Adrenal gland (tissue), 5 donors: ENCODE measurements at regions not wholly inside any gene's neighbourhood (a gene's known extent, or its start where the extent isn't known, plus 50 kb on each side); places are given as distances from the start of the nearest gene placed in this dataset.

ENCODE experiments used
- CTCF ChIP-seq, 6 experiments: fragments of 450-650 bp in 4 of 6; fragments of 200-600 bp in 2 of 6; sonication (generic) in 1 of 6; IDR thresholded peaks; 1 replicate in 5 of 6; 2 replicates in 1 of 6; pipeline versions ENCODE4 v1.5.1 to v1.8.0; 2016 to 2021; ENCODE audit warnings: antibody characterized with exemption in 6 of 6, mild to moderate bottlenecking in 2 of 6, moderate library complexity in 1 of 6
- POLR2A ChIP-seq, 2 donors: fragments of 450-650 bp; IDR thresholded peaks; one replicate each; pipeline ENCODE4 v1.6.1; 2017; ENCODE audit warnings: antibody characterized with exemption in 2 of 2, mild to moderate bottlenecking in 2 of 2, moderate library complexity in 1 of 2
- donor health status: DM: no; HTN: no; CAD: no.

DNA sequence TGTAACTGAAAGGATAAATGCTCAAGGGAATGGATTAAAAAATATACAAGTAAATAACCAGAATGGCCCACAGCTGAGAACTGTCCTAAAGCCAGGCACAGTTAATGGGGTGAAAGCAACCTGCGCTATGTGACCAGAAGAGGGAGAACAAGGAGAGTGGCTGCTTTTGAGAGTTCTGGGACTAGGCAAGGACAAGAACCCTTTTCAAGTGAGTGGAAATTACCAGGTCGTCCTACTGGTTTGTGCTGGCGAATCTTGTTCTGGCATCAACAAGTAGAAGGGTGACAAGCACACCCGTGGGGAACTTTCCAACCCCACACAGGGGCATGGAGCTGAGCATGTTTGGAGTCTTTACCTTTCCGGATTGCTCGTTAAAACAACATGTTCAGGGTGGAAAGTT lies 82.8 kb downstream of the TMEM17 start:
- TF ChIP-seq CTCF (IDR thresholded peaks at IDR 0.05) (no peak), POLR2A (IDR thresholded peaks at IDR 0.05) (no peak)
